NCI-H460 (cell line): ENCODE measurements at regions not wholly inside any gene's neighbourhood (a gene's known extent, or its start where the extent isn't known, plus 50 kb on each side); places are given as distances from the start of the nearest gene placed in this dataset.

Source experiments
- DNase-seq: peaks from one replicate; pipeline ENCODE4 v3.0.0-alpha.2; 2016; ENCODE audit warnings: low read depth; ENCODE audit errors: extremely low read depth

- peak; percentile 67 for DNase-seq
These were observed 260.3 kb upstream of the TPM1 start for GRCh38 chr15:62782071-62782841.

- no peak for DNase-seq
These were observed 259.7 kb upstream of the TPM1 start for GRCh38 chr15:62782896-62783295.

- no peak for DNase-seq
These were observed 259.1 kb upstream of the TPM1 start for GRCh38 chr15:62783303-62783957.

- no peak for DNase-seq
These were observed 256.4 kb upstream of the TPM1 start for GRCh38 chr15:62785881-62786828.

- DNase-seq, result no peak
These were observed 255.1 kb upstream of the TPM1 start for GRCh38 chr15:62787401-62787800.

GRCh38 chr15:62788224-62788623 lies 254.3 kb upstream of the TPM1 start:
- no peak for DNase-seq

GRCh38 chr15:62790546-62790945 lies 252.0 kb upstream of the TPM1 start:
- no peak for DNase-seq

GRCh38 chr15:62791694-62792093 lies 250.9 kb upstream of the TPM1 start:
- DNase-seq, result no peak

GRCh38 chr15:62792986-62793751 lies 249.4 kb upstream of the TPM1 start:
- DNase-seq, result no peak

GRCh38 chr15:62793752-62794144 lies 248.8 kb upstream of the TPM1 start:
- DNase-seq, result no peak

- no peak for DNase-seq
These were observed 247.4 kb upstream of the TPM1 start for GRCh38 chr15:62795171-62795570.

GRCh38 chr15:62795700-62796695 lies 246.5 kb upstream of the TPM1 start:
- no peak for DNase-seq

GRCh38 chr15:62797171-62797570 lies 245.4 kb upstream of the TPM1 start:
- DNase-seq, result no peak

- no peak for DNase-seq
These were observed 244.0 kb upstream of the TPM1 start for GRCh38 chr15:62798536-62798935.

- DNase-seq, result no peak
These were observed 243.5 kb upstream of the TPM1 start for GRCh38 chr15:62799037-62799436.

- DNase-seq, result no peak
These were observed 242.6 kb upstream of the TPM1 start for GRCh38 chr15:62799919-62800318.

GRCh38 chr15:62802612-62803011 lies 239.9 kb upstream of the TPM1 start:
- no peak for DNase-seq

GRCh38 chr15:62803856-62804400 lies 238.6 kb upstream of the TPM1 start:
- no peak for DNase-seq

GRCh38 chr15:62805502-62805901 lies 237.0 kb upstream of the TPM1 start:
- DNase-seq, result no peak
